Stomach (tissue), 8 donors: ENCODE measurements at regions not wholly inside any gene's neighbourhood (a gene's known extent, or its start where the extent isn't known, plus 50 kb on each side); places are given as distances from the start of the nearest gene placed in this dataset.
"Not testable (repeated sequence)": the region's sequence is repeated elsewhere in the genome, so short reads cannot be mapped to it uniquely, and the experiment has no call there.

ENCODE experiments used
- DNase-seq, 2 donors: peaks; one replicate each; pipeline versions ENCODE4 v3.0.0 to v3.0.0-alpha.2; 2013 to 2019
- H3K27ac ChIP-seq, 5 donors: fragments of 200-600 bp in 4 of 5; sonication (generic) in 4 of 5; one replicate each; pipeline ENCODE4 v1.5.1; 2013 to 2019; ENCODE audit warnings: mild to moderate bottlenecking in 1 of 5, moderate library complexity in 1 of 5
- H3K27me3 ChIP-seq, 3 donors: fragments of 200-600 bp; sonication (generic); one replicate each; pipeline ENCODE4 v1.5.1; 2017 to 2019; ENCODE audit warnings: mixed run types in 1 of 3
- H3K36me3 ChIP-seq, 4 donors: fragments of 200-600 bp; sonication (generic); 1 replicate in 3 of 4; 2 replicates in 1 of 4; pipeline ENCODE4 v1.5.1; 2016 to 2019
- H3K4me1 ChIP-seq, 4 donors: fragments of 200-600 bp; sonication (generic); one replicate each; pipeline ENCODE4 v1.5.1; 2016 to 2019
- H3K4me3 ChIP-seq, 4 donors: fragments of 200-600 bp; sonication (generic) in 3 of 4; one replicate each; pipeline ENCODE4 v1.5.1; 2016 to 2019; ENCODE audit warnings: mild to moderate bottlenecking in 1 of 4
- H3K9me3 ChIP-seq, 4 donors: fragments of 200-600 bp; sonication (generic); one replicate each; pipeline ENCODE4 v1.5.1; 2016 to 2019
- CTCF ChIP-seq, 7 experiments: fragments of 450-650 bp in 4 of 7; fragments of 200-600 bp in 3 of 7; sonication (generic) in 3 of 7; IDR thresholded peaks; one replicate each; pipeline ENCODE4 v1.5.1; 2016 to 2019; ENCODE audit warnings: antibody characterized with exemption in 7 of 7, control low read depth in 2 of 7, mild to moderate bottlenecking in 1 of 7
- EP300 ChIP-seq: sonication (generic); formaldehyde crosslinking; IDR thresholded peaks from one replicate; pipeline ENCODE4 v1.6.1; 2017; ENCODE audit warnings: antibody characterized with exemption
- POLR2A ChIP-seq, 4 donors: fragments of 450-650 bp; IDR thresholded peaks; one replicate each; pipeline ENCODE4 v1.6.1; 2016; ENCODE audit warnings: antibody characterized with exemption in 4 of 4, control low read depth in 2 of 4, mild to moderate bottlenecking in 1 of 4, moderate library complexity in 1 of 4
- POLR2AphosphoS5 ChIP-seq, 3 donors: sonication (generic); formaldehyde crosslinking; IDR thresholded peaks; one replicate each; pipeline ENCODE4 v1.6.1; 2016; ENCODE audit warnings: antibody characterized with exemption in 3 of 3
- WGBS, 5 donors: extraction: QIAGEN DNeasy Blood & Tissue Kit in 3 of 5; methylation state at CpG; one replicate each; pipeline versions ENCODE4 v1.1.5 to v1.1.7; 2013 to 2018; 5-methylcytosine and 5-hydroxymethylcytosine counted together
- intact Hi-C: fragments of 100-400 bp; cut with DNase I; formaldehyde crosslinking; loops from one replicate; pipeline ENCODE4 v1.15.1; 2023; ENCODE audit warnings: low total_unique reads
- donor health status: healthy with polysubstance abuse.
- donor health status: Bipolar disorder and iron deficiency.
- donor health status: healthy.

- Histone ChIP-seq H3K27ac (no peak overlapping the region), H3K4me1 (no peaks in the 10 kb centered on the region), H3K4me3 (no peak overlapping the region), H3K36me3 (no peaks in the 10 kb centered on the region), H3K27me3 (no peaks in the 10 kb centered on the region), H3K9me3 (no peaks in the 10 kb centered on the region)
- intact Hi-C loops, result no loop called here
- no peak for TF ChIP-seq CTCF (IDR thresholded peaks at IDR 0.05)
- TF ChIP-seq POLR2A (IDR thresholded peaks at IDR 0.05), result no peak
- TF ChIP-seq POLR2AphosphoS5 (IDR thresholded peaks at IDR 0.05), result no peak
- TF ChIP-seq EP300, result no peak
- no peak for DNase-seq
- WGBS, 5 donors, result 49 to 82% (median 69%) methylated on average over 2 of the region's 2 CpGs
Measured at GRCh38 chrX:148080593-148080992, 99.5 kb downstream of the FMR1NB start.

- Histone ChIP-seq H3K36me3 (no peaks in the 10 kb centered on the region), H3K27ac (no peak overlapping the region), H3K4me1 (no peaks in the 10 kb centered on the region), H3K4me3 (no peak overlapping the region), H3K27me3 (no peaks in the 10 kb centered on the region), H3K9me3 (no peaks in the 10 kb centered on the region)
- 3 to 32% (median 11%) methylated on average over 1 of the region's 1 CpG for WGBS, 5 donors
- TF ChIP-seq EP300, result no peak
- no peak for TF ChIP-seq CTCF (IDR thresholded peaks at IDR 0.05)
- TF ChIP-seq POLR2A (IDR thresholded peaks at IDR 0.05), result no peak
- no peak for TF ChIP-seq POLR2AphosphoS5 (IDR thresholded peaks at IDR 0.05)
- no peak for DNase-seq
- intact Hi-C loops, result no loop called here
Measured at GRCh38 chrX:148084611-148085010, 103.5 kb downstream of the FMR1NB start.

- WGBS, 5 donors, result 67 to 81% (median 72%) methylated on average over 2 to 3 of the region's 3 CpGs
- TF ChIP-seq POLR2AphosphoS5 (IDR thresholded peaks at IDR 0.05) (no peak), CTCF (IDR thresholded peaks at IDR 0.05) (no peak)
- DNase-seq, result no peak
Measured at GRCh38 chrX:148120151-148120550, 139.0 kb downstream of the FMR1NB start.

GRCh38 chrX:148120999-148121623 lies 140.0 kb downstream of the FMR1NB start:
- intact Hi-C loops, result no loop called here
- no peak for DNase-seq
- peaks cover 0 to 5% (median 2%) of the 10 kb centered on the region in 4 donors for H3K9me3 ChIP-seq
- no peaks in the 10 kb centered on the region for H3K4me1 ChIP-seq
- 58 to 72% (median 64%) methylated on average over 3 of the region's 3 CpGs for WGBS, 5 donors
- H3K27me3 ChIP-seq, result no peaks in the 10 kb centered on the region
- no peak overlapping the region for H3K4me3 ChIP-seq
- TF ChIP-seq POLR2AphosphoS5 (IDR thresholded peaks at IDR 0.05), result no peak
- no peak for TF ChIP-seq POLR2A (IDR thresholded peaks at IDR 0.05)
- no peak for TF ChIP-seq CTCF (IDR thresholded peaks at IDR 0.05)
- no peak for TF ChIP-seq EP300
- no peaks in the 10 kb centered on the region for H3K36me3 ChIP-seq
- H3K27ac ChIP-seq, result no peak overlapping the region

More at GRCh38 chrX:148120151-148120550, 139.0 kb downstream of the FMR1NB start:
- Histone ChIP-seq H3K27ac (no peak overlapping the region), H3K36me3 (no peaks in the 10 kb centered on the region), H3K4me1 (no peaks in the 10 kb centered on the region), H3K9me3 (peaks cover 0 to 5% (median 2%) of the 10 kb centered on the region in 4 donors), H3K27me3 (no peaks in the 10 kb centered on the region), H3K4me3 (no peak overlapping the region)
- intact Hi-C loops, result no loop called here

- H3K4me1 ChIP-seq, DNase-seq, H3K27me3 ChIP-seq, H3K27ac ChIP-seq, H3K9me3 ChIP-seq, H3K4me3 ChIP-seq, intact Hi-C loops, H3K36me3 ChIP-seq: not testable (repeated sequence)
- WGBS, 5 donors, result 69 to 98% (median 74%) methylated on average over 8 to 35 of the region's 35 CpGs
Measured at GRCh38 chrX:148128872-148129505, 147.9 kb downstream of the FMR1NB start.
